ENCODE measurements at regions not wholly inside any gene's neighbourhood (a gene's known extent, or its start where the extent isn't known, plus 50 kb on each side); places are given as distances from the start of the nearest gene placed in this dataset.
A peak's percentile ranks its signal among the peaks of the same experiment; 100 is the strongest.

- POLR2A ChIA-PET (ENCODE audit: partially characterized antibody): no interaction called here
- peaks cover 5 to 10% (median 5%) of the 10 kb centered on the region in 4 donors for H3K4me1 Mint-ChIP-seq
- no peak overlapping the region for H3K4me3 Mint-ChIP-seq
Observed at GRCh38 chr11:112457532-112457931, 196.9 kb upstream of the PLET1 start.

GRCh38 chr11:112459001-112459400, 198.3 kb upstream of the PLET1 start:
- peak overlapping the region in 7 of 8 donors; percentile 12 to 84 (median 72) for H3K4me3 Mint-ChIP-seq
- no peaks in the 10 kb centered on the region for H3K27me3 Mint-ChIP-seq
- ChIA-PET CTCF (ENCODE audit: partially characterized antibody) (no interaction called here), POLR2A (ENCODE audit: partially characterized antibody) (no interaction called here)
- no peaks in the 10 kb centered on the region for H3K9me3 ChIP-seq (ENCODE audit: control insufficient read depth in 1 of 2, low read length in 2 of 2)
- no peak for DNase-seq
- no peak overlapping the region for H3K27ac ChIP-seq (ENCODE audit: low read depth, low read length)
- no peaks in the 10 kb centered on the region for H3K27me3 ChIP-seq (ENCODE audit: insufficient read depth, low read length)
- intact Hi-C loops (cut with micrococcal nuclease): no loop called here
- H3K4me1 Mint-ChIP-seq: peaks cover 5 to 10% (median 5%) of the 10 kb centered on the region in 4 donors
- H3K4me3 ChIP-seq (ENCODE audit: low read length in 2 of 2): no peak overlapping the region
- H3K36me3 Mint-ChIP-seq: no peaks in the 10 kb centered on the region
- peak overlapping the region in 3 of 7 donors; percentile 10 to 53 (median 18) for H3K27ac Mint-ChIP-seq
- H3K36me3 ChIP-seq (ENCODE audit: insufficient read depth, low read length): no peaks in the 10 kb centered on the region
- peaks cover 0 to 5% (median 0%) of the 10 kb centered on the region in 8 donors for H3K9me3 Mint-ChIP-seq
- peaks cover 4% of the 10 kb centered on the region for H3K4me1 ChIP-seq (ENCODE audit: insufficient read depth, low read length)

More at GRCh38 chr11:112457532-112457931, 196.9 kb upstream of the PLET1 start:
- H3K36me3 ChIP-seq (ENCODE audit: insufficient read depth, low read length): no peaks in the 10 kb centered on the region
- H3K9me3 ChIP-seq (ENCODE audit: control insufficient read depth in 1 of 2, low read length in 2 of 2): no peaks in the 10 kb centered on the region
- no peaks in the 10 kb centered on the region for H3K27me3 Mint-ChIP-seq
- H3K9me3 Mint-ChIP-seq: peaks cover 0 to 3% (median 0%) of the 10 kb centered on the region in 8 donors
- H3K27ac Mint-ChIP-seq: no peak overlapping the region
- CTCF ChIA-PET (ENCODE audit: partially characterized antibody): no interaction called here
- H3K27ac ChIP-seq (ENCODE audit: low read depth, low read length): no peak overlapping the region
- no peaks in the 10 kb centered on the region for H3K36me3 Mint-ChIP-seq
- intact Hi-C loops (cut with micrococcal nuclease): no loop called here
- H3K4me1 ChIP-seq (ENCODE audit: insufficient read depth, low read length): peaks cover 4% of the 10 kb centered on the region
- H3K4me3 ChIP-seq (ENCODE audit: low read length in 2 of 2): no peak overlapping the region
- no peak for DNase-seq
- H3K27me3 ChIP-seq (ENCODE audit: insufficient read depth, low read length): no peaks in the 10 kb centered on the region

- ChIA-PET CTCF (ENCODE audit: partially characterized antibody) (no interaction called here), POLR2A (ENCODE audit: partially characterized antibody) (no interaction called here)
Observed at GRCh38 chr11:112460141-112460540, 199.5 kb upstream of the PLET1 start.

GRCh38 chr11:112464949-112465348, 204.3 kb upstream of the PLET1 start:
- Mint-ChIP-seq H3K9me3 (peaks cover 0 to 5% (median 0%) of the 10 kb centered on the region in 8 donors), H3K27ac (peak overlapping the region in 1 of 7 donors; percentile 15), H3K36me3 (no peaks in the 10 kb centered on the region), H3K27me3 (peaks cover 9 to 10% of the 10 kb centered on the region in 2 donors), H3K4me3 (no peak overlapping the region), H3K4me1 (no peaks in the 10 kb centered on the region)
- ChIA-PET CTCF (ENCODE audit: partially characterized antibody) (interaction anchor here (2.3 kb wide), 1 partner anchor 11 kb away, joined by 4 read pairs; no protein-coding TSS in a partner anchor), POLR2A (ENCODE audit: partially characterized antibody) (no interaction called here)
- Histone ChIP-seq H3K4me1 (ENCODE audit: insufficient read depth, low read length) (no peaks in the 10 kb centered on the region), H3K27me3 (ENCODE audit: insufficient read depth, low read length) (no peaks in the 10 kb centered on the region), H3K4me3 (ENCODE audit: low read length in 2 of 2) (no peak overlapping the region), H3K27ac (ENCODE audit: low read depth, low read length) (no peak overlapping the region), H3K36me3 (ENCODE audit: insufficient read depth, low read length) (no peaks in the 10 kb centered on the region), H3K9me3 (ENCODE audit: control insufficient read depth in 1 of 2, low read length in 2 of 2) (no peaks in the 10 kb centered on the region)
- intact Hi-C loops (cut with micrococcal nuclease): no loop called here
- DNase-seq: no peak

More at GRCh38 chr11:112460141-112460540, 199.5 kb upstream of the PLET1 start:
- peaks cover 4% of the 10 kb centered on the region for H3K4me1 ChIP-seq (ENCODE audit: insufficient read depth, low read length)
- Mint-ChIP-seq H3K27me3 (peaks cover 4 to 5% of the 10 kb centered on the region in 2 donors), H3K9me3 (peaks cover 0 to 5% (median 0%) of the 10 kb centered on the region in 8 donors), H3K4me3 (no peak overlapping the region), H3K27ac (no peak overlapping the region), H3K4me1 (peaks cover 2 to 5% (median 4%) of the 10 kb centered on the region in 4 donors), H3K36me3 (no peaks in the 10 kb centered on the region)
- H3K9me3 ChIP-seq (ENCODE audit: control insufficient read depth in 1 of 2, low read length in 2 of 2): no peaks in the 10 kb centered on the region
- no peaks in the 10 kb centered on the region for H3K27me3 ChIP-seq (ENCODE audit: insufficient read depth, low read length)
- intact Hi-C loops (cut with micrococcal nuclease): no loop called here
- DNase-seq: no peak
- H3K4me3 ChIP-seq (ENCODE audit: low read length in 2 of 2): no peak overlapping the region
- H3K36me3 ChIP-seq (ENCODE audit: insufficient read depth, low read length): no peaks in the 10 kb centered on the region
- H3K27ac ChIP-seq (ENCODE audit: low read depth, low read length): no peak overlapping the region

- Mint-ChIP-seq H3K4me3 (no peak overlapping the region), H3K9me3 (peaks cover 0 to 5% (median 0%) of the 10 kb centered on the region in 8 donors), H3K4me1 (no peaks in the 10 kb centered on the region), H3K36me3 (no peaks in the 10 kb centered on the region), H3K27ac (no peak overlapping the region), H3K27me3 (peaks cover 10 to 11% of the 10 kb centered on the region in 2 donors)
- intact Hi-C loops (cut with micrococcal nuclease): no loop called here
- POLR2A ChIA-PET (ENCODE audit: partially characterized antibody): no interaction called here
- DNase-seq: no peak
- H3K27ac ChIP-seq (ENCODE audit: low read depth, low read length): no peak overlapping the region
- H3K4me1 ChIP-seq (ENCODE audit: insufficient read depth, low read length): no peaks in the 10 kb centered on the region
- no peak overlapping the region for H3K4me3 ChIP-seq (ENCODE audit: low read length in 2 of 2)
- no peaks in the 10 kb centered on the region for H3K27me3 ChIP-seq (ENCODE audit: insufficient read depth, low read length)
- no peaks in the 10 kb centered on the region for H3K36me3 ChIP-seq (ENCODE audit: insufficient read depth, low read length)
- H3K9me3 ChIP-seq (ENCODE audit: control insufficient read depth in 1 of 2, low read length in 2 of 2): no peaks in the 10 kb centered on the region
- CTCF ChIA-PET (ENCODE audit: partially characterized antibody): interaction anchor here (2.3 kb wide), 1 partner anchor 12 kb away, joined by 4 read pairs; no protein-coding TSS in a partner anchor
Observed at GRCh38 chr11:112465433-112466024, 204.9 kb upstream of the PLET1 start.

GRCh38 chr11:112467721-112468120, 207.1 kb upstream of the PLET1 start:
- Mint-ChIP-seq H3K4me3 (no peak overlapping the region), H3K4me1 (no peaks in the 10 kb centered on the region), H3K9me3 (peaks cover 0 to 3% (median 0%) of the 10 kb centered on the region in 8 donors), H3K36me3 (no peaks in the 10 kb centered on the region), H3K27ac (no peak overlapping the region), H3K27me3 (peaks cover 11 to 13% of the 10 kb centered on the region in 2 donors)
- H3K9me3 ChIP-seq (ENCODE audit: control insufficient read depth in 1 of 2, low read length in 2 of 2): no peaks in the 10 kb centered on the region
- intact Hi-C loops (cut with micrococcal nuclease): no loop called here
- no peaks in the 10 kb centered on the region for H3K4me1 ChIP-seq (ENCODE audit: insufficient read depth, low read length)
- H3K4me3 ChIP-seq (ENCODE audit: low read length in 2 of 2): no peak overlapping the region
- POLR2A ChIA-PET (ENCODE audit: partially characterized antibody): no interaction called here
- CTCF ChIA-PET (ENCODE audit: partially characterized antibody): interaction anchor here (1.1 to 1.2 kb wide), 2 partner anchors 14 to 87 kb away, joined by 4 to 5 read pairs; no protein-coding TSS in a partner anchor
- DNase-seq: no peak
- H3K36me3 ChIP-seq (ENCODE audit: insufficient read depth, low read length): no peaks in the 10 kb centered on the region
- no peak overlapping the region for H3K27ac ChIP-seq (ENCODE audit: low read depth, low read length)
- no peaks in the 10 kb centered on the region for H3K27me3 ChIP-seq (ENCODE audit: insufficient read depth, low read length)

- ChIA-PET POLR2A (ENCODE audit: partially characterized antibody) (no interaction called here), CTCF (ENCODE audit: partially characterized antibody) (no interaction called here)
- DNase-seq: no peak
- H3K27ac ChIP-seq (ENCODE audit: low read depth, low read length): no peak overlapping the region
- H3K4me3 ChIP-seq (ENCODE audit: low read length in 2 of 2): no peak overlapping the region
- H3K27me3 ChIP-seq (ENCODE audit: insufficient read depth, low read length): no peaks in the 10 kb centered on the region
- no peaks in the 10 kb centered on the region for H3K36me3 ChIP-seq (ENCODE audit: insufficient read depth, low read length)
- H3K9me3 ChIP-seq (ENCODE audit: control insufficient read depth in 1 of 2, low read length in 2 of 2): no peaks in the 10 kb centered on the region
- intact Hi-C loops (cut with micrococcal nuclease): no loop called here
- Mint-ChIP-seq H3K27ac (no peak overlapping the region), H3K27me3 (peaks cover 11 to 17% of the 10 kb centered on the region in 2 donors), H3K4me1 (peaks cover 0 to 1% (median 0%) of the 10 kb centered on the region in 4 donors), H3K4me3 (no peak overlapping the region), H3K36me3 (no peaks in the 10 kb centered on the region), H3K9me3 (peaks cover 0 to 3% (median 0%) of the 10 kb centered on the region in 8 donors)
- H3K4me1 ChIP-seq (ENCODE audit: insufficient read depth, low read length): no peaks in the 10 kb centered on the region
Observed at GRCh38 chr11:112469376-112469775, 208.7 kb upstream of the PLET1 start.
